ENCODE measurements at regions not wholly inside any gene's neighbourhood (a gene's known extent, or its start where the extent isn't known, plus 50 kb on each side); places are given as distances from the start of the nearest gene placed in this dataset.

- H3K36me3 ChIP-seq (ENCODE audit: insufficient read depth, low read length), result no peaks in the 10 kb centered on the region
- no TSS peak for BruUV-seq (replicated peaks)
- H3K4me2 ChIP-seq (ENCODE audit: low read length), result no peak overlapping the region
- H3K4me3 ChIP-seq (ENCODE audit: low read depth, low read length, poor library complexity, severe bottlenecking), result no peak overlapping the region
- intact Hi-C loops (cut with micrococcal nuclease; ENCODE audit: unreplicated experiment), result no loop called here
- no peaks in the 10 kb centered on the region for H3K4me1 ChIP-seq (ENCODE audit: insufficient read depth, low read length, poor library complexity, severe bottlenecking)
- H4K20me1 ChIP-seq (ENCODE audit: insufficient read depth, low read length), result no peaks in the 10 kb centered on the region
- no peak overlapping the region for H2AFZ ChIP-seq (ENCODE audit: low read length)
- TF ChIP-seq CTCF (conservative IDR thresholded peaks at IDR 0.05; ENCODE audit: low read length) (no peak), EZH2phosphoT487 (IDR thresholded peaks at IDR 0.05; ENCODE audit: borderline replicate concordance, low read depth, low read length) (no peak)
- H3K79me2 ChIP-seq (ENCODE audit: insufficient read depth, low read depth, low read length), result no peaks in the 10 kb centered on the region
- H3K27ac ChIP-seq (ENCODE audit: low read depth, low read length, poor library complexity, severe bottlenecking), result no peak overlapping the region
- CTCF ChIA-PET (ENCODE audit: unreplicated experiment), result no interaction called here
- no peak for DNase-seq (ENCODE audit: low spot score)
- POLR2A ChIA-PET, result no interaction called here
- H3K9me2 ChIP-seq (ENCODE audit: insufficient read depth, low read length), result no peaks in the 10 kb centered on the region
- H3K9me3 ChIP-seq (ENCODE audit: low read length), result no peaks in the 10 kb centered on the region
Observed at GRCh38 chr1:201690528-201690927, 138.4 kb upstream of the IPO9 start.

- no peaks in the 10 kb centered on the region for H3K79me2 ChIP-seq (ENCODE audit: insufficient read depth, low read depth, low read length)
- H3K4me2 ChIP-seq (ENCODE audit: low read length), result no peak overlapping the region
- no peak overlapping the region for H3K27ac ChIP-seq (ENCODE audit: low read depth, low read length, poor library complexity, severe bottlenecking)
- CTCF ChIA-PET (ENCODE audit: unreplicated experiment), result no interaction called here
- DNase-seq (ENCODE audit: low spot score), result no peak
- H3K4me3 ChIP-seq (ENCODE audit: low read depth, low read length, poor library complexity, severe bottlenecking), result no peak overlapping the region
- H3K36me3 ChIP-seq (ENCODE audit: insufficient read depth, low read length), result no peaks in the 10 kb centered on the region
- no peaks in the 10 kb centered on the region for H3K9me3 ChIP-seq (ENCODE audit: low read length)
- H4K20me1 ChIP-seq (ENCODE audit: insufficient read depth, low read length), result no peaks in the 10 kb centered on the region
- H3K9me2 ChIP-seq (ENCODE audit: insufficient read depth, low read length), result no peaks in the 10 kb centered on the region
- POLR2A ChIA-PET, result no interaction called here
- no peak overlapping the region for H2AFZ ChIP-seq (ENCODE audit: low read length)
- intact Hi-C loops (cut with micrococcal nuclease; ENCODE audit: unreplicated experiment), result no loop called here
- BruUV-seq (replicated peaks), result no TSS peak
- no peaks in the 10 kb centered on the region for H3K4me1 ChIP-seq (ENCODE audit: insufficient read depth, low read length, poor library complexity, severe bottlenecking)
- TF ChIP-seq CTCF (conservative IDR thresholded peaks at IDR 0.05; ENCODE audit: low read length), result no peak
- no peak for TF ChIP-seq EZH2phosphoT487 (IDR thresholded peaks at IDR 0.05; ENCODE audit: borderline replicate concordance, low read depth, low read length)
Observed at GRCh38 chr1:201691716-201692554, 137.0 kb upstream of the IPO9 start.

All from OCI-LY7 (cell line).